RWPE2 (cell line): ENCODE measurements at regions not wholly inside any gene's neighbourhood (a gene's known extent, or its start where the extent isn't known, plus 50 kb on each side); places are given as distances from the start of the nearest gene placed in this dataset.

Experiments
- ATAC-seq: fragments of 200-7000 bp; cut with Tn5 transposase; 3 replicates; pipeline ENCODE4 v1.9.1; 2021; ENCODE audit warnings: low read depth
- DNase-seq: peaks from one replicate; pipeline ENCODE4 v3.0.0-alpha.2; 2020; ENCODE audit warnings: low spot score
- H3K27ac ChIP-seq: fragments of 450-650 bp; 2 replicates; pipeline ENCODE4 v1.5.1; 2017; ENCODE audit warnings: mild to moderate bottlenecking; ENCODE audit not compliant: poor library complexity, severe bottlenecking
- H3K27me3 ChIP-seq: fragments of 250-450 bp; sonication (Bioruptor Pico); 2 replicates; pipeline ENCODE4 v1.5.1; 2021; ENCODE audit warnings: mild to moderate bottlenecking, moderate library complexity; ENCODE audit not compliant: insufficient read depth, poor library complexity, severe bottlenecking
- H3K36me3 ChIP-seq: fragments of 250-450 bp; sonication (Bioruptor Pico); 2 replicates; pipeline ENCODE4 v1.5.1; 2020; ENCODE audit warnings: low read depth, mild to moderate bottlenecking, moderate library complexity
- H3K4me1 ChIP-seq: fragments of 250-450 bp; sonication (Bioruptor Pico); 2 replicates; pipeline ENCODE4 v1.5.1; 2021; ENCODE audit warnings: mild to moderate bottlenecking, moderate library complexity; ENCODE audit not compliant: insufficient read depth, poor library complexity, severe bottlenecking
- H3K4me3 ChIP-seq: fragments of 250-450 bp; sonication (Bioruptor Pico); 2 replicates; pipeline ENCODE4 v1.5.1; 2021; ENCODE audit warnings: mild to moderate bottlenecking, moderate library complexity; ENCODE audit not compliant: severe bottlenecking
- H3K9me3 ChIP-seq: fragments of 250-450 bp; sonication (Bioruptor Pico); 2 replicates; pipeline ENCODE4 v1.5.1; 2021; ENCODE audit warnings: mild to moderate bottlenecking, moderate library complexity; ENCODE audit not compliant: severe bottlenecking
- TF ChIP-seq, protein P1 (sequence below): fragments of 450-650 bp; IDR thresholded peaks from one replicate; pipeline ENCODE4 v1.5.1; 2017; ENCODE audit warnings: mild to moderate bottlenecking, moderate library complexity; ENCODE audit not compliant: poor library complexity, severe bottlenecking

DNA sequence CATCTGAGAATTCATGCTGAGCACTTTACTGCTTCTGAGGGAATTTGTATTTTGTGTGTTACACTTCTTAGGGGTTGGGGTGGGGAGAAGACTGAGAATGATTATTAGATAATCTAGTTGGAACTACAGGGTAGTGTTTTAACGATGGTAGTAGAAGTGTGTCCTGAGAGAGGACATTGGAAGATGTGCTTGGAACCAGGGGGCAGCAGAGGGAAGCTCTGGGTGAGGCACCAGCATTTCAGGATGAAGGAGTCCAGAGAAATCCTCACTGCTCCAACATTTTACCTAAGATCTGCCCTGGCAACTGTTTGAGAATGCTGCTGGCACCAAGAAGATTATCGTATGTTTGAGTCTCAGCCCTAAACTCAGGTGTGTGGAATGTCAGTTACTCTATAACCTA is 145.5 kb downstream of the SQOR start:
- Histone ChIP-seq H3K4me3 (no peak overlapping the region), H3K4me1 (peaks cover 2% of the 10 kb centered on the region), H3K27me3 (no peaks in the 10 kb centered on the region), H3K27ac (no peak overlapping the region), H3K36me3 (no peaks in the 10 kb centered on the region), H3K9me3 (no peaks in the 10 kb centered on the region)
- TF ChIP-seq, protein P1, sequence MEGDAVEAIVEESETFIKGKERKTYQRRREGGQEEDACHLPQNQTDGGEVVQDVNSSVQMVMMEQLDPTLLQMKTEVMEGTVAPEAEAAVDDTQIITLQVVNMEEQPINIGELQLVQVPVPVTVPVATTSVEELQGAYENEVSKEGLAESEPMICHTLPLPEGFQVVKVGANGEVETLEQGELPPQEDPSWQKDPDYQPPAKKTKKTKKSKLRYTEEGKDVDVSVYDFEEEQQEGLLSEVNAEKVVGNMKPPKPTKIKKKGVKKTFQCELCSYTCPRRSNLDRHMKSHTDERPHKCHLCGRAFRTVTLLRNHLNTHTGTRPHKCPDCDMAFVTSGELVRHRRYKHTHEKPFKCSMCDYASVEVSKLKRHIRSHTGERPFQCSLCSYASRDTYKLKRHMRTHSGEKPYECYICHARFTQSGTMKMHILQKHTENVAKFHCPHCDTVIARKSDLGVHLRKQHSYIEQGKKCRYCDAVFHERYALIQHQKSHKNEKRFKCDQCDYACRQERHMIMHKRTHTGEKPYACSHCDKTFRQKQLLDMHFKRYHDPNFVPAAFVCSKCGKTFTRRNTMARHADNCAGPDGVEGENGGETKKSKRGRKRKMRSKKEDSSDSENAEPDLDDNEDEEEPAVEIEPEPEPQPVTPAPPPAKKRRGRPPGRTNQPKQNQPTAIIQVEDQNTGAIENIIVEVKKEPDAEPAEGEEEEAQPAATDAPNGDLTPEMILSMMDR = no peak
- DNase-seq = no peak
- no peak for ATAC-seq

DNA sequence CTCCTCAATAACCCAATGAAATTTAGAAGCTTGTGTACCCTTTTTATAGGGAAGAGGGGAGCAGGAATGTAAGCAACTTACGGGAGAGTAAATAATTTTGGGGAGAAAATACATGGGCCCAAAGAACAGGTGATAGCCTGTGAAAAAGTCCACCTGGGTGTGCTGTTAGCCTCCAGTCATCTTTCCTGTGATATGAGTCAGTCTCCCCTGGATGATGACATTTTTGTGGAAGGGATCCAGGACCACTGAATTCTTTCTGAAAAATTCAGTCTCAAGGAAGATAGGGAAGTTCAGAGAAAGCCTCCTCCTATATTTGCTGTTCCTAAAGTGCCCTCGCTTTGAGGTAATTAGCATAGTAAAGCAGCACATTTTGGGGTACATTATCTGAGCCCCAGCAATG is 149.8 kb downstream of the SQOR start:
- no peaks in the 10 kb centered on the region for H3K27me3 ChIP-seq
- peaks cover 2% of the 10 kb centered on the region for H3K4me1 ChIP-seq
- no peak overlapping the region for H3K27ac ChIP-seq
- H3K9me3 ChIP-seq = no peaks in the 10 kb centered on the region
- TF ChIP-seq, protein P1 = no peak
- no peaks in the 10 kb centered on the region for H3K36me3 ChIP-seq
- no peak overlapping the region for H3K4me3 ChIP-seq
- ATAC-seq (peak; percentile 87), DNase-seq (no peak)

DNA sequence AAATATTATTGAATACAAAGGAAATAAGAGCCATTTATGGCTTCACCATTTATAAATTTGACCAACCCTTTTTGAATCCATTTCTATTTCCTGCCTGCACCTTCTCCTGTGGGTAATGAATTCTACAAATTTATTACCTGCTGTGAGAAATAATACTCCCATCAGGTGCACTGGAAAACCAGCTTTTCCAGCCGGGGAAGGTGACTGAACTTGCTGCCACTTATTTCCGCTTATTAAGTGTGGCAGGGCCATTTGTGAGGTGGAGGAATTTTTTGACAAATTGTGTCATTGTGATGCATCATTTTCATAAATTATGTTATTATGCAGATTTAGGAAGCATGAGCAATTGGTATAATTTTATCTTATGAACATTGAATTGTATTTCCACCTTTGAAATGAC is 151.1 kb downstream of the SQOR start:
- Histone ChIP-seq H3K4me3 (no peak overlapping the region), H3K27ac (no peak overlapping the region), H3K4me1 (peaks cover 2% of the 10 kb centered on the region), H3K36me3 (no peaks in the 10 kb centered on the region), H3K27me3 (no peaks in the 10 kb centered on the region), H3K9me3 (no peaks in the 10 kb centered on the region)
- TF ChIP-seq, protein P1 = no peak
- DNase-seq = no peak
- ATAC-seq = no peak

DNA sequence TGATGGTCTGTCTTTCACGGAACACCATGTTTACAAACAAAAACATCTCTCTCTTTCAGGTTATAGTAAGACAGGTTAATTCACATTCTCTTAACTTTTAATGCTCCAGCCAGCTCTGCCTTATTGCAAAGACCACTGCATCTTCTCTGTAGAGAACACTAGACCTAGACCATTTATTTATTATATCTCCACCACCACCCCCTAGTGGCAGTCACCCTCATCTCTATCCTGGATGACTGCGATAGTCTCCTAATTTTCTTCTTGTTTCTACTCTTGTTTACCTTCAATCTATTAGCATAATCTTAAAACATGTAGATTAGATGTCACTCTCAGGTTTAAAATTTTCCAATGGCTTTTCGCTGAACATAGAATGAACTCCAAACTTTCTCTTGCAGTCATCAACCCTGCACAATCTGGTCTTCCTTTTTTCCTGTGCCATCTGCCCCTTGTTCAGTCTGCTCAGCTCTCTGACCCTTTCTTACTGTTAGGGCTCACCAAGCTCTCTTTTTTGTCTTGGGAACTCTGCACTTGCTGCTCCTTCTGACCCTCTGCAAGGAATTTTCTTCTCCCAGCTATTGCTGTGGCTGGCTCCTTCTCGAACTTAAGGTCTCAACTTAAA is 155.6 kb downstream of the SQOR start:
- Histone ChIP-seq H3K4me3 (no peak overlapping the region), H3K36me3 (no peaks in the 10 kb centered on the region), H3K4me1 (no peaks in the 10 kb centered on the region), H3K27me3 (no peaks in the 10 kb centered on the region), H3K9me3 (no peaks in the 10 kb centered on the region), H3K27ac (no peak overlapping the region)
- TF ChIP-seq, protein P1 = peak; percentile 87
- peak; percentile 84 for ATAC-seq
- DNase-seq = no peak

DNA sequence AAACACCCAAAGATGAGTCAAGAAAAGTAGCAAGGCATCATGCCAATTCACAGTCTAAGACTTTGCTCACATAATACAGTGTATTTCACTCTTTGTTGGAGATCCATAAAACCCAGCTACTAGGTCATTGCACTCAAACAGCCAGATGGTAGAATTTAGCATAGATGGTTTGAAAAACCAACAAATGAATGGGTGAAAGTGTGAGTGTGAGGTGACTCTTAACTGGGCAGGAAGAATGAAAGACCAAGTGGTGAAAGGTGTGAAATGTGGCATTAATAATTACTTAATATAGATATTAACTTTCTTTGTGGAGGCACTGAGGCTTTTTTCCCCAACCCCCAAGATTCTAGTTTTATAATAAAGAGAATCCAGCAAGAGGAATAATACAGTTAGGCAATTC is 159.5 kb downstream of the SQOR start:
- H3K4me3 ChIP-seq = no peak overlapping the region
- DNase-seq (no peak), ATAC-seq (no peak)
- no peak overlapping the region for H3K27ac ChIP-seq
- TF ChIP-seq, protein P1 = no peak
- no peaks in the 10 kb centered on the region for H3K36me3 ChIP-seq
- no peaks in the 10 kb centered on the region for H3K4me1 ChIP-seq
- H3K27me3 ChIP-seq = no peaks in the 10 kb centered on the region
- no peaks in the 10 kb centered on the region for H3K9me3 ChIP-seq
